Uterus (tissue), 2 donors: ENCODE measurements at regions not wholly inside any gene's neighbourhood (a gene's known extent, or its start where the extent isn't known, plus 50 kb on each side); places are given as distances from the start of the nearest gene placed in this dataset.

Experiments
- CTCF ChIP-seq, 4 experiments: fragments of 200-600 bp in 2 of 4; fragments of 450-650 bp in 2 of 4; sonication (generic) in 2 of 4; IDR thresholded peaks; one replicate each; pipeline ENCODE4 v1.5.1; 2016 to 2019; ENCODE audit warnings: antibody characterized with exemption in 4 of 4, mild to moderate bottlenecking in 2 of 4, moderate library complexity in 1 of 4
- POLR2A ChIP-seq, 2 donors: fragments of 450-650 bp; IDR thresholded peaks; one replicate each; pipeline ENCODE4 v1.6.1; 2016; ENCODE audit warnings: antibody characterized with exemption in 2 of 2, mild to moderate bottlenecking in 1 of 2, moderate library complexity in 1 of 2

GRCh38 chr14:101446387-101446969 lies 114.8 kb upstream of the DIO3 start:
- no peak for TF ChIP-seq POLR2A (IDR thresholded peaks at IDR 0.05)
- no peak for TF ChIP-seq CTCF (IDR thresholded peaks at IDR 0.05)
